HG03045 (cell line): ENCODE measurements at regions not wholly inside any gene's neighbourhood (a gene's known extent, or its start where the extent isn't known, plus 50 kb on each side); places are given as distances from the start of the nearest gene placed in this dataset.

Experiments
- ATAC-seq: cut with Tn5 transposase; IDR thresholded peaks from one replicate; pipeline ENCODE4 v1.9.1; 2021; ENCODE audit warnings: mild to moderate bottlenecking, moderate library complexity; ENCODE audit not compliant: unreplicated experiment

- ATAC-seq = no peak
Observed at GRCh38 chr10:130455791-130456190, 319.6 kb downstream of the GLRX3 start.

- no peak for ATAC-seq
Observed at GRCh38 chr10:130456616-130457015, 320.4 kb downstream of the GLRX3 start.

DNA sequence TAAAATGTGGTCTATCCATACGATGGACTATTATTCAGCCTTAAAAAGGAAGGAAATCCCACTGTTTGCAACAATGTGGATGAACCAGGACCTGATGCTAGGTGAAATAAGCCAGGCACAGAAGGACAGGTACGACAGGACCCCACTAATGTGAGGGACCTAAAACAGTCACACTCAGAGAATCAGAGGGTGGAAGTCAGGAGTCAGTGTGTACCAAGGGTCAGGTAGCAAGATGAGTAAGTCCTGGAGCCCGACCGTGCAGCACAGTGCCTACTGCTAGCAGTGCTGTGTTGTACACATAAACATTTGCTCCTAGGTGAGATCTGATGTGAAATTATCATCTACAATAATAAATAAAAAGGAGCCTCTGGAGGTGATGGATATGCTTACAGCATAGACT, 322.3 kb downstream of the GLRX3 start:
- ATAC-seq = no peak

GRCh38 chr10:130459011-130459410, 322.8 kb downstream of the GLRX3 start:
- no peak for ATAC-seq

GRCh38 chr10:130459851-130460490, 323.8 kb downstream of the GLRX3 start:
- ATAC-seq = no peak

GRCh38 chr10:130461631-130462030, 325.4 kb downstream of the GLRX3 start:
- no peak for ATAC-seq

GRCh38 chr10:130463104-130463875, 327.1 kb downstream of the GLRX3 start:
- ATAC-seq = no peak

GRCh38 chr10:130463876-130464364, 327.7 kb downstream of the GLRX3 start:
- no peak for ATAC-seq

- no peak for ATAC-seq
Observed at GRCh38 chr10:130464426-130464825, 328.2 kb downstream of the GLRX3 start.

DNA sequence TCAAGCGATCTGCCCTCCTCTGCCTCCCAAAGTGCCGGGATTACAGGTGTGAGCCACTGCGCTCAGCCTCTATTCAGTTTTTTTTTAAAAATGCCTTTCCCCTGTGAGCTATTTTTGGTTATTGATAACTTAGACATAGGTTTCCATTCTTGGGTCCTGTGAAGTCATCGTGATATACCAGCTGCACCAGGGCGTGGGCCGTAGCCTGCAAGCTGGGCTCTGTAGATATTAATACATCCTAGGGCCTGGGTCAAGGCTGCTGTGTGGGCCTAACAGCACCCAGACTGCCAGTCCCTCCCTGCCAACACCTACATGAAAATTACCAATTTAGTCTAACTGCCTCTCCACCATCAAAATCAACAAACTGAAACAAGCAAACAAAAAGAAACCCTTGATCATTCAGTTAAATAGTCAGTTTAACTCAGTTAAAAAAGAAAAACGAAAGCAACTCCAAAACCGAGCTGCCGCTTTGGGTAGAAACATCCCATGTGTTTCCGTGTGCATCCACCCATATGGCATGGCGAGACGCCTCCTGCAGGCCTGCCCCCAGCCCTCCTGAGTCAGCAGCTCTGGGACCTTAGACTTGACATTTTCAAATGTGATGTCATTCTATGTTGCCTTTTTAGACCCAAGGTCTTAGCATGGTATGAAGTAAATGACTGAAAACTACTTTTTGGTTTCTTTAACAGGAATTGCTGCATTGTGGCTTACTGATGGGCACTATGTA, 330.2 kb downstream of the GLRX3 start:
- no peak for ATAC-seq

DNA sequence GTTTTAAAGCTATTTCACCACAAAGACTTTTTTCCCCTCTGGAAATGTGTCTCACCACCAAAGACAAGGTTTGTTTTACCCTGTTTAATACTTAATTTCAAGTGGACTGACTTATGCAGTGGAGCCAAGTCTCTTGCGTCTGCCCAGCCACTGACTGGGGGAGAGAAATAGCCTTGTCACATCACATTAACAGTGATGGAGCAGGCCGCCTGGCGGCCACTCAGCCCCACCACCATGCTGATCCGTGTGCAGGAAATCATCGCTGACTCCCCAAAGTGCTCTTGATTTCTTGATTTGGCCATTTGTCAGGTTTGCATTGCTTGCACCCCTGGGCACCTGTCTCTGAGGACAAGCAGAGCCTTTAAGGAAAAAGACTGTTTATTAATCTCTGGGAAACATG, 334.1 kb downstream of the GLRX3 start:
- no peak for ATAC-seq

- no peak for ATAC-seq
Observed at GRCh38 chr10:130470973-130471372, 334.8 kb downstream of the GLRX3 start.

DNA sequence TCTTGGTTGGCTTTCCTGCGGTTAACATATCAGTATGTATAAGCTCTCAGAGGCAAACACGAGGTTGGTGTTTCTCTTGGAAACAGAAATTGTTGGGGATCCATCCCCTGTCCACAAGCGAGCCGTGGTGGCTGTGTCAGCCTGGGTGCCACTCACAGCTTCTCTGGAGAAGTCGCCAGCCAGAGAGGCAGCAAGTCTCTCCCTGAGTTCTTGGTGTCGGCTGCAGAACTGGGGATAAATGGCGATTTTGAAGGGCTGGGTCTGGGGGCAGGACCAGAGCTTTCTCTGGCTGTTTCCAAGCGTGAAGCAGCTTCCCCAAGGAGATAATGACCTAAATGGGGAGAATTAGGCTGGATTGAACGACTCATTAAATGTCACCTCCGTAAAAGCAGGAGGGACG, 335.3 kb downstream of the GLRX3 start:
- no peak for ATAC-seq

- ATAC-seq = no peak
Observed at GRCh38 chr10:130472236-130472635, 336.0 kb downstream of the GLRX3 start.

- ATAC-seq = no peak
Observed at GRCh38 chr10:130474591-130474990, 338.4 kb downstream of the GLRX3 start.

DNA sequence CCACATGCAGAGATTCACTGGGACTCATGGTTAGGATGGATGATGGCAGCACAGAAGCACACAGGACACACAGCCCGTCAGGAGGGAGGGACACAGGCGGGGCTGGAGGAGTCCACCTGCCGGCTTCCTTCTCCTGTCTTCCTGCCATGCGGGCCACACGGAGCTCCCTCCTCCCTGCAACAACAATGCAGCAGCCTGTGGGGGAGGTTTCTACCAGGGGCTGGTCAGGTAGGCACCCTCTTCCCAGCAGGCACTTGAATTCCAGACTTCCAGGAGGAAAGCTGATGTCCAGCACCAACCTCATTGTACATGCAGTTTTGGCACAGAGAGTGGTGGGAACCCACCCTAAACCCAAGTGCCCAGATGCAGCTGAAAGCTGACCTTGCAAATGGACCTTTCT, 341.2 kb downstream of the GLRX3 start:
- ATAC-seq = no peak

DNA sequence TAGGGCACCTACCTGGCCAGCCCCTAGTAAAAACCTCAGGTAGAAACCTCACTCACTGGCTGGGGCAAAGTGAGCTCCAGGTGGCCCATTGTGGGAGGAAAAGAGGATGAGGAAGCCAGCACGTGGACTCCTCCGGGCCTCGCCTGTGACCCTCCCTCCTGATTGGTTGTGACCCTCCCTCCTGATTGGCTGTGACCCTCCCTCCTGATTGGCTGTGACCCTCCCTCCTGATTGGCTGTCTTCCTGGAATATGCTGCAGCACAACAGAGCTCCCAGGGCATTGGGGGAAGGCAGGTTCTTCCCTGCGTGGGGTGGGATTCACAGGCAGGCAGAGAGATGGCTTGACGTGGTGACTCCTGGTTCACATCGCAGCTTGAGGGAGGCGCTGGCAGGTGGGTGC, 343.0 kb downstream of the GLRX3 start:
- ATAC-seq = no peak

GRCh38 chr10:130479926-130480325, 343.7 kb downstream of the GLRX3 start:
- ATAC-seq = no peak

GRCh38 chr10:130480491-130480890, 344.3 kb downstream of the GLRX3 start:
- no peak for ATAC-seq

- ATAC-seq = no peak
Observed at GRCh38 chr10:130481076-130481930, 345.1 kb downstream of the GLRX3 start.

- no peak for ATAC-seq
Observed at GRCh38 chr10:130481936-130482335, 345.7 kb downstream of the GLRX3 start.
